ENCODE measurements at regions not wholly inside any gene's neighbourhood (a gene's known extent, or its start where the extent isn't known, plus 50 kb on each side); places are given as distances from the start of the nearest gene placed in this dataset.

DNA sequence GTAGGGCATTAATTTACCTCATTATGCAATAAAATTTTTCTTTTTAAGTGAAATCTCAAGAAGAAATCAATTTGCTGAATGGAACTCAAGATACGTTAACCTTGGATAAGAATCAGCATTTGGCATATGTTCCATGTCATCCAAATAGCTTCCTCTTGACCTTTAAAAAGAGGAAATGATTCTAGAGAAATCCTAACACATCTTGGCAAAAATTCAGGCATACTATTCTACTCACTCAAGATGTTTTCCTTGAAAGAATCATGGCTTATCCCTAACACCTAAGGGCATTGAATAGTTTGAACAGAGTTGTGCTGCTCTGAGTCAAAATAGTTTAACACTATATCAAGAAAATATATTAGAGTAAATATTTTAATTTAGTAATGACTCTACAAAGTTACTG is 678.0 kb downstream of the EPHA4 start:
- DNase-seq = no peak
- H3K4me1 Mint-ChIP-seq = no peaks in the 10 kb centered on the region

DNA sequence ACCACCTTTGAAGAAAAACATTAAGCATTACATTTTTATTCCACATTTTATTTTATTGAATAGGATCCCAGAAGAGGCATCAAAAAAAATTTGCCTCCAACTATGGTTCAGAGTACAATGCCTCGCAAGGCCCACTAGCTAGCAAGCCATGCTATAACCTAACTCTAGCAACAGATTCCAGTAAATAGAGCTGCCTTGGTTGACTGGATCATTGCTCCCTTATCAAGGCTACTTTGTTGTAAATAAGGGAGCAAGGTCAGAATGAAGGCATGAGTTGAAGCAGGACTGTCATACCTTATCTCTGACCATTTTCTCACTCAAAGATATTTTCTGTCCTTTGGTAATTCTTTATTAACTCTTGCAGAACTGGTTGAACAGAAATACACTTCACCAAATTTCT is 672.6 kb downstream of the EPHA4 start:
- Mint-ChIP-seq H3K4me1 (no peaks in the 10 kb centered on the region), H3K9me3 (no peaks in the 10 kb centered on the region), H3K27ac (no peak overlapping the region), H3K27me3 (no peaks in the 10 kb centered on the region), H3K36me3 (no peaks in the 10 kb centered on the region), H3K4me3 (no peak overlapping the region)
- CTCF ChIA-PET = no interaction called here
- no peak for DNase-seq

More for the DNA sequence above, 678.0 kb downstream of the EPHA4 start:
- H3K36me3 Mint-ChIP-seq = no peaks in the 10 kb centered on the region
- H3K9me3 Mint-ChIP-seq = no peaks in the 10 kb centered on the region
- H3K27ac Mint-ChIP-seq = no peak overlapping the region
- no peaks in the 10 kb centered on the region for H3K27me3 Mint-ChIP-seq
- no peak overlapping the region for H3K4me3 Mint-ChIP-seq
- CTCF ChIA-PET = no interaction called here

DNA sequence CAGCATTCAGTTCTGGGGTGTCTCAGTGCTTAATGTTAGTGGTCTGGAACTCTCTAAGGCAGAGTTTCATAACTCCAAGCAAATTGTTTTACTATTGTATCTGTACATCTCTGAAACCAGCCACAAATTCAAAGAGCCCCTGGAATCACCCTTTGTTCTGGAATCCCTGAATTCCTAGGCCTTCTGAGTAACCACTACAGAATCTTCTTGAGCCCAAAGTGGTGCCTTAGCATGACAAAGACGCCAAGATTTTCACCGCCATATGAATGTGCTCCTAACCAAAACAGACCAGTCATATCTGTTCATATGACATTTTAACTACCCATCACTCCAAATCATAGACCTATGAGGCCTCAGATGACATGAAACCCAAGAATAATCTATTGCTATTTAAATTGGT is 668.1 kb downstream of the EPHA4 start:
- Mint-ChIP-seq H3K4me3 (no peak overlapping the region), H3K27me3 (no peaks in the 10 kb centered on the region)
- DNase-seq = no peak

DNA sequence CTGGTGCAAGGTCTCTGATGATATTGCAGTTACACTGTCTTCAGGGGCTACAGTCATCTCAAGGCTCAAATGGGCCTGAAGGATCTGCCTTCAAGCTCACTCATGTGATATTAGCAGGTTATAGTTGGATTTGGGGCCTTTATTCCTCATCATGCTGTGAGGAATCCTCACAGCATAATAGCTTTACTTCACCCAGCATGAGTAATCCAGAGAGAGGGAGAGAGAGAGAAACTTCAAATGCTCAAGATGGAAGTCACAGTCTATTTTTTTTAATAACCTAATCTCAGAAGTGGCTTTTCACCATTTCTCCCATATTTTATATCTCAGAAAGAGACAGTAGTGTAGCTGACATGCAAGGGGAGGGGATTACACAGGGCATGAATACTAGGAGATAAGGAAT is 658.7 kb downstream of the EPHA4 start:
- no peak for DNase-seq
- Mint-ChIP-seq H3K36me3 (no peaks in the 10 kb centered on the region), H3K27me3 (no peaks in the 10 kb centered on the region), H3K4me3 (no peak overlapping the region), H3K27ac (no peak overlapping the region), H3K9me3 (no peaks in the 10 kb centered on the region), H3K4me1 (no peaks in the 10 kb centered on the region)
- CTCF ChIA-PET = no interaction called here

More for the DNA sequence above, 668.1 kb downstream of the EPHA4 start:
- H3K27ac Mint-ChIP-seq = no peak overlapping the region
- CTCF ChIA-PET = no interaction called here
- no peaks in the 10 kb centered on the region for H3K9me3 Mint-ChIP-seq
- no peaks in the 10 kb centered on the region for H3K36me3 Mint-ChIP-seq
- H3K4me1 Mint-ChIP-seq = no peaks in the 10 kb centered on the region

DNA sequence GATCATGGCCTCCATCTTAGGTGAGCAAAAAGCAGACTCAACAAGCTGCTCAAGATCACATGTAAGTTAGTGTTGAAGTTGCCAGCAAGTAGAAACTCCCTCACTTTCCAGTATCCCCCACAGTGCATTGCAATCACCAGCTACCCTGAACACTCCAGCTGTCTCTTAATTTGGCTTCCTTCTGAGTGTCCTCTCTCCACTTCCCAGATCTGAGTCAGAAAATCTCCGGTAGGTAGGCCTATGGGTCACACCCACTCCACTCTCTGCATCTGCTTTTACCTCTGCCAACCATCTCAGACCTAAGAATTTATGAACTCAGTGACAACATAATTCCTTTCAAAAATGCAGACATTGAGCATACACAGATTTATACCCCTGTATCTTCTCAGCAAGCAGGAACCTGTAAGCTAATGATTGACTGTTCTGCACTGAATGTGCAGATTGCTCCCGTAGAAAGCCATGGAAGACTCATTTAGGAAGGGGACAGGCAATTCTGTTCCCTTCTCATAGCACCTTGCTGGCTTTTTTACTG is 656.9 kb downstream of the EPHA4 start:
- Mint-ChIP-seq H3K36me3 (no peaks in the 10 kb centered on the region), H3K27me3 (no peaks in the 10 kb centered on the region), H3K4me1 (no peaks in the 10 kb centered on the region), H3K27ac (no peak overlapping the region), H3K9me3 (no peaks in the 10 kb centered on the region), H3K4me3 (no peak overlapping the region)
- CTCF ChIA-PET = no interaction called here
- DNase-seq = no peak

DNA sequence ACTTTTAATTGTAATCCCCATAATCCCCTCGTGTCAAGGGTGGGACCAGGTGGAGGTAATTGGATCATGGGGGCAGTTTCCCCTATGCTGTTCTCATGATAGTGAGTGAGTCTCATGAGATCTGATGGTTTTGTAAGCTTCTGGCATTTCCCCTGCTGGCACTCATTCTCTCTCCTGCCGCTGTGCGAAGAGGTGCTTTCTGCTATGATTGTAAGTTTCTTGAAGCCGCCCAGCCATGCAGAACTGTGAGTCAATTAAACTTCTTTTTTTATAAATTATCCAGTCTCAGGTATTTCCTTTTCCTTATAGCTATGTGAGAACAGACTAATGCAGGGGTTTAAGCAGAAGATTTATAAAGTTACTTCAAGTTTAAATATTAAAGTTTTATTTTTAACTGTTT is 655.2 kb downstream of the EPHA4 start:
- no peaks in the 10 kb centered on the region for H3K27me3 Mint-ChIP-seq
- H3K36me3 Mint-ChIP-seq = no peaks in the 10 kb centered on the region
- CTCF ChIA-PET = no interaction called here
- H3K4me1 Mint-ChIP-seq = no peaks in the 10 kb centered on the region
- no peak overlapping the region for H3K27ac Mint-ChIP-seq
- H3K4me3 Mint-ChIP-seq = no peak overlapping the region
- H3K9me3 Mint-ChIP-seq = no peaks in the 10 kb centered on the region
- no peak for DNase-seq

DNA sequence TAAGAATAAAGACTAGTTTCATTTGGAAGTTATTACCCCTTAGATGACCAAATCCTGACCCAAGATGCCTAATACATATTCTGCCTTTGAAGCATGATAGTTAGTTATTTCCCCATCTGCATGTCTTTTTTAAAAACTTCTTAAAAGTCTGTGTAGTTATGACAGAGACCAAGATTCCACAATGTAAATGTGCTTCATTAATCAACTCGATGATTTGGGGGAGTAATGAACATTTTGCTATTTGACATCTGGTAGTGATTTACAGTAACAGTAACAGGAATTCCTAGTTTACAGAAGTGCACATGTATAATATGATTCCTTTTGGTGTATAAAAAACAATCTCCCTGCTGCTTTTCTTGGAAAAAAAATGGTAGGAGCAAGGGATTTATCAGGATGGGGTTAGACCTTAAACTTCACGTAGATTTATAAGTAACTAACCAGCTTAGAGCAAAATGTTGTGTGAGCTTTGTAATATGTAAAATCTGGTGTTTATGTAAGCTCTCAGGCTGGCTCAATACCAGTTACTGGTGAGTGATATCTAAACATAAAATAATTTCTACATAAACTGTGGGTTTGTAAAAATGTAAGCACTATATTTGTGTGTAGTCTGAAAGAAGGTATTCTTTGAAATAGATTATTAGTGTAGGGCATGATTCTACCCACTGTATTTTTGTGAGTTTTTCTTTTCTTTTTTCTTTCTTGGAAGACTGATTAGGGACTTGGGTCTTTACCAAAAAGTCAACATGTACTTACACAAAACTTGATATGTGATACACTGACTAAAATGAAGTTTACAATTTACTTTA is 641.6 kb downstream of the EPHA4 start:
- Mint-ChIP-seq H3K36me3 (no peaks in the 10 kb centered on the region), H3K27me3 (no peaks in the 10 kb centered on the region), H3K4me3 (no peak overlapping the region), H3K9me3 (peaks cover 17% of the 10 kb centered on the region), H3K27ac (no peak overlapping the region), H3K4me1 (no peaks in the 10 kb centered on the region)
- CTCF ChIA-PET = no interaction called here
- no peak for DNase-seq

DNA sequence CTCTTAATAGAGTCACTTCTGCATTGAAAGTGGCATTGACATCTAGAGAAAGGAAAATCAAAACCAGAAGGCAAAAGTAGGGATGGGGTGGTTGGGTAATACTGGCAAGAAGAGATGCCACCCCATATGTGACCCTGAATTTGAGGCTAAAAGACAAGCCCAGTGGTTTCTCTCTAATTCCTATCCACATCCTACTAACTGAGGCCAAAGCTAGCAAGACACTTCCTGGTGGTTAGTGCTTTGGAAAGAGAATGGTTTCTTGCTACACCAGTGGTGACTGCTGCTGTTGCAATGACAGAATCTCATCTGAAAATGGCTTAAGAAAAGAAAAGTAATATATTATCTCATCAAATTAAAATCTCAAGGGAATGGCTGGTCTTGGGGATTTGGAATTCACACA is 640.6 kb downstream of the EPHA4 start:
- H3K27ac Mint-ChIP-seq = no peak overlapping the region
- no peaks in the 10 kb centered on the region for H3K27me3 Mint-ChIP-seq
- peaks cover 14% of the 10 kb centered on the region for H3K9me3 Mint-ChIP-seq
- no peaks in the 10 kb centered on the region for H3K4me1 Mint-ChIP-seq
- CTCF ChIA-PET = no interaction called here
- H3K4me3 Mint-ChIP-seq = no peak overlapping the region
- no peaks in the 10 kb centered on the region for H3K36me3 Mint-ChIP-seq
- no peak for DNase-seq

DNA sequence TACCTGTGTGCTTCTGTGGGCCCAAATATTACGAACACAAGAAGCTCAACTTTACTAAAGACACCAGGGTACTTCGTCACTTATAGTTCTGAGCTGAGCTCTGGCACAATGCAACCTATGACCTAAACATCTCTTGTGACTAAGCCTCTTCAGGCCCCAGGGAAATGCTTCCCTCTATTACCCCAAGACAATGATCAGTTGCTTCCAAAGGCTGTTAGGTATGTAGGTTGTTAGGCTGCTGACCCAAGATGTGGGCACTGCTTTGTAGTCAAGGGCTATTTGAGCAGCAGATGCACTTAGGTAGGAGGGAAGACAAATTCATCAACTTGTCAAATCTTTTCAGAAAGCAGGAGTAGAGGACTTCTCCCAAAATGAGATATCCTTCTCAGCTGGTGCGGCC is 640.1 kb downstream of the EPHA4 start:
- Mint-ChIP-seq H3K27ac (no peak overlapping the region), H3K9me3 (peaks cover 8% of the 10 kb centered on the region), H3K36me3 (no peaks in the 10 kb centered on the region), H3K4me3 (no peak overlapping the region), H3K4me1 (no peaks in the 10 kb centered on the region), H3K27me3 (no peaks in the 10 kb centered on the region)
- no peak for DNase-seq
- CTCF ChIA-PET = no interaction called here

DNA sequence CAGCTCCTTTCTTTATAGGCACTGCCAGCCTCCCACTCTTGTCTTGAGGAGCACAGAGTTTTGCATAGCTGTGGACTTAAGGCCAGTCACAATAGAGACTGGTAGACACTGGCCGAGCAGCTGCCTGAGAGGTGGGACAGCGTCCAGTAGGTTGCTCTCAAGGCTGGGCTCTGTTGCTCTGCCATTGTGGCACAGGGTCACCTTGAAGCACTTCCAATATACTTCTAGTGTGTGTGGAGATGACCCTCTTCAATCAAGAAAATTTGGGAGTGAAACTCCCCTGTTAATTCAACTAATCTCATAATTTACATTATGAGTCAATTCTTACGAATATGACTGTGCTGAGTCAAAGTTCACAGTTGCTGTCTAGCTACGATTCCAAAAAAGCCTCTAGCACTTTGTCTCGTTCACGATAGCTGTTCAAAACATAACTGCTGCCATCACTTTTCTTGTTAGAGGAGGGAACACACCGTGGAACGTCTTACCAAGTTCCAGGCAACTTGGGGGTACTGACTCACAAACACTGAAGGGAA is 636.2 kb downstream of the EPHA4 start:
- CTCF ChIA-PET = no interaction called here
- Mint-ChIP-seq H3K36me3 (no peaks in the 10 kb centered on the region), H3K27me3 (no peaks in the 10 kb centered on the region), H3K9me3 (no peaks in the 10 kb centered on the region), H3K4me1 (no peaks in the 10 kb centered on the region), H3K27ac (no peak overlapping the region), H3K4me3 (no peak overlapping the region)
- no peak for DNase-seq

DNA sequence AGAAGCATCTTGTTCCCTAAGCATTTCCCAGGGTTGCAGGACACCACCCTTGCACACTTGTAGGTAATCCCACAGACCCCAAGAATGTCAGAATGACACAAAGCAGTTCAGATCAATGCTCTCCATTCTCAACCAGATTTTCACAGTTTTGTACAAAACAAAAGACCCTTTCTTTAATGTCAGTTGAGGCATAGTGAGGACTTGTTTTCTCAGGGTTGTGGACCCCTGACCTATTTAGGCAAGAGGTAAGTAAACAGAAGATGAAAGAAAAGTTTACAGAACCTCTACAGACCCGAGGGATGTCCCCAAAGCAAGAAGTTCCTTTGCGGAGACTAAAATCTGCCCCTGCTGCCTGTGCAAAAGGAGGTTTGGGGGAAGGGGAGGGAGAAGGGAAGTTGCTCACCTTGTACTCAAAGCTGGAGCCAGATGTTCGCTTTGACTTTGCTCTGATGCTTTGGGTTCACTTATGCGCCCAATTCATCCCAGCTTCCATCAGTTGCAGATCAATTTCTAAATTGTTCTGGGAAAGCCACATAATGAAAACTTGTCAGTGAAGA is 635.4 kb downstream of the EPHA4 start:
- no peaks in the 10 kb centered on the region for H3K9me3 Mint-ChIP-seq
- no peak overlapping the region for H3K4me3 Mint-ChIP-seq
- DNase-seq = no peak
- H3K27ac Mint-ChIP-seq = no peak overlapping the region
- H3K27me3 Mint-ChIP-seq = no peaks in the 10 kb centered on the region
- H3K36me3 Mint-ChIP-seq = no peaks in the 10 kb centered on the region
- H3K4me1 Mint-ChIP-seq = no peaks in the 10 kb centered on the region
- CTCF ChIA-PET = no interaction called here

DNA sequence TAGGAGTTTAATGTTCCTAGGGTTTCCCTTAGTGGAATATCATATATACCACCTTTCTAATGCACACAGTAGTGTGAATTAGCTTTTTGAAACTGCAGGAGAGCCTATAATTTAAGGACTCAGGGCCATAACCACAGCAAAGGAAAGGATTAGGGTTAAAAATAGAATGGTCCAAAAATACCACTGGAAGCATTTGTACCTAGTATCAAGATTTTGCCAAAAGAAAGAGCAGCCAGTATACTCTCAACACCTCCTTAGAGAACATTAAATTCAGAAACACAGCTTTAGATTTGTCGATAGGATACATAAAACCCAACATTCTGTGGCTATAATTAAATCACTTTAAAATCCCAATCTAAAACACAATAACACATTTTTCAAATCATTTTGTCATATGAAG is 634.9 kb downstream of the EPHA4 start:
- Mint-ChIP-seq H3K4me3 (no peak overlapping the region), H3K27me3 (no peaks in the 10 kb centered on the region), H3K27ac (no peak overlapping the region), H3K4me1 (no peaks in the 10 kb centered on the region), H3K36me3 (no peaks in the 10 kb centered on the region), H3K9me3 (no peaks in the 10 kb centered on the region)
- CTCF ChIA-PET = no interaction called here
- no peak for DNase-seq

DNA sequence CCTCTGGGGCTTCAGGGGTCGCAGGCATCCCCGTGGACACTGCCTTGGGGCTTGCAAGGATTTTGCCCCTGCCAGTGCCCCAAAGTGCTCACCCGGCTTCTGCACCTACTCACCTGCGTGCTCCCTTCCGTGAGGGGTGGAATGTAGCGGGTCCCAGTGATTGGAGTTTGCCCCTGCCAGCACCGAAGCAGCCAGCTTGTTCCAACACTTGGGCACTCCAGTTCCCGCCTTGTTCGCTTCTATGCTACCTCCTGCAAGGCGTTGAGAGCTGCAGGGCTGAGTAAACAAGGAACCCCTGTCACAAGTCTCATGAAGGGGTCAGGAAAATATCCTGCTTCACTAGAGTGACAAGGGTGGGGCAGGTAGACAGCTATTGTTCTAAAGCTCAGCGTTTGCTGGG is 631.5 kb downstream of the EPHA4 start:
- no peaks in the 10 kb centered on the region for H3K4me1 Mint-ChIP-seq
- H3K4me3 Mint-ChIP-seq = no peak overlapping the region
- H3K36me3 Mint-ChIP-seq = no peaks in the 10 kb centered on the region
- no peak for DNase-seq
- CTCF ChIA-PET = no interaction called here
- H3K27me3 Mint-ChIP-seq = no peaks in the 10 kb centered on the region
- H3K9me3 Mint-ChIP-seq = no peaks in the 10 kb centered on the region
- no peak overlapping the region for H3K27ac Mint-ChIP-seq

DNA sequence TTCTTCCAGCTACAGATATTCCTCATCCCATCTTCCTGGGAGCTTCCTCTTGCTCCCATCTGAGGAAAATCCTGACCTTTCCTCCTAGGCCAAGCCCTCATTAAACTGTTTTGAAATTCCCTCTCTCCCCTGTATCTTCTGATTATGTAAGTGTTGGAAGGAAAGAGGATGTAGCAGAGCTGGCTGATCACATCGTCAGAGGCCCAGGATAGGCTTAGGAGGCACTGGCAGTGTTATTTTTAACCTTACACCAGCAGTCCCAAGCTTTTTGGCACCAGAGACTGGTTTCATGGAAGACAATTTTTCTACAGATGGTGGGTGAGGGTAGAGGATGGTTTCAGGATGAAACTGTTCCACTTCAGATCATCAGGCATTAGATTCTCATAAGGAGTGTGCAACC is 630.4 kb downstream of the EPHA4 start:
- no peak overlapping the region for H3K4me3 Mint-ChIP-seq
- H3K36me3 Mint-ChIP-seq = no peaks in the 10 kb centered on the region
- no peak for DNase-seq
- no peaks in the 10 kb centered on the region for H3K9me3 Mint-ChIP-seq
- no peaks in the 10 kb centered on the region for H3K4me1 Mint-ChIP-seq
- no peak overlapping the region for H3K27ac Mint-ChIP-seq
- H3K27me3 Mint-ChIP-seq = no peaks in the 10 kb centered on the region
- CTCF ChIA-PET = no interaction called here

DNA sequence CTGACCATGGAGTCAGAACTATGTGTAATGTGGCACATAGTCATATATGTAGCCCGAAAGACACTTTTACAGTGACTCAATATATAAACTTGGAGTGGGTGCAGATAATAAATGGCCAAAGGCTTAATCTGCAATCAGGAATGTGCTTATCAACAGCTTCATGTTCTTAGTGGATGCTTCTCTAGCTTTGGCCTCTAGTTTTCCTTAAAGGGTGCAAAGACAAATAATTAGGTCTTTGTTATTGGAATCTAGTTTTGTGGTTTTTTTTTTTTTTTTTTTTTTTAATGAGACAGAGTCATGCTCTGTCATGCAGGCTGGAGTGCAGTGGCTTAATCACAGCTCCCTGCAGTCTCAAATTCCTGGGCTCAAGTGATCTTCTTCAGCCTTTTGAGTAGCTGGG is 625.6 kb downstream of the EPHA4 start:
- no peaks in the 10 kb centered on the region for H3K4me1 Mint-ChIP-seq
- no peaks in the 10 kb centered on the region for H3K9me3 Mint-ChIP-seq
- H3K4me3 Mint-ChIP-seq = no peak overlapping the region
- no peaks in the 10 kb centered on the region for H3K27me3 Mint-ChIP-seq
- H3K36me3 Mint-ChIP-seq = no peaks in the 10 kb centered on the region
- no peak overlapping the region for H3K27ac Mint-ChIP-seq
- CTCF ChIA-PET = no interaction called here
- DNase-seq = no peak
